NCI-H2107 treated with DMSO at 0.1 percent for 48 hours (cell line): ENCODE measurements at regions not wholly inside any gene's neighbourhood (a gene's known extent, or its start where the extent isn't known, plus 50 kb on each side); places are given as distances from the start of the nearest gene placed in this dataset.

Experiments
- DNase-seq: peaks from one replicate; lab custom pipeline; 2025; ENCODE audit not compliant: unreplicated experiment; lab: John Stamatoyannopoulos, UW

DNA sequence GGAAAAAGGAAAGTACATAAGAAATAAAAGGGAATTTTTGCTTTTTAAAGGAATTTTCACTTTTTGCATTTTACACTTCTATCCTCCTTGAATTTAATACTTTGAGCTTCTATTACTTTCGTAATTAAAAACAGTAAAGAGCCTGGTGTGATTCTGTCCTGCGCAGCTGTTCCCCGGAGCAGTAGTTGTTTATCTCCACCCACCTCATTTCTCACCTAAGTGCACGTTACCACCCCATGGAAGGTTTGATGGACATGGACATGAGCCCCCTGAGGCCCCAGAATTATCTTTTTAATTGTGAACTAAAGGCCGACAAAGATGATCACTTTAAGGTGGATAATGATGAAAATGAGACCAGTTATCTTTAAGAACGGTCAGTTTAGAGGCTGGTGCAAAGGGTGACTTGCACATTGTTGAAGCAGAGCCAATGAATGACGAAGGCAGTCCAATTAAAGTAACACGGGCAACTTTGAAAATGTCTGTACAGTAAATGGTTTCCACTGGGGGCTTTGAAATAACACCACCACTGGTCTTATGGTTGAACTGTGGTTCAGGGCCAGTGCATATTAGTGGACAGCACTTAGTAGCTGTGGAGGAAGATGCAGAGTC lies 52.1 kb upstream of the TEX13D start:
- DNase-seq: no peak

- DNase-seq: no peak
These were observed 49.9 kb upstream of the TEX13D start for GRCh38 chrX:124282580-124282979.
